Loucy (cell line): ENCODE measurements at regions not wholly inside any gene's neighbourhood (a gene's known extent, or its start where the extent isn't known, plus 50 kb on each side); places are given as distances from the start of the nearest gene placed in this dataset.

ENCODE experiments used
- H2AFZ ChIP-seq: fragments of 200-600 bp; sonication (generic); 2 replicates; pipeline ENCODE4 v1.6.0; 2016; ENCODE audit warnings: antibody characterized with exemption, mild to moderate bottlenecking, low read length, moderate library complexity
- H3F3A ChIP-seq: fragments of 200-600 bp; 2 replicates; pipeline ENCODE4 v1.6.0; 2016; ENCODE audit warnings: antibody characterized with exemption, low read depth, mild to moderate bottlenecking
- H3K27me3 ChIP-seq: fragments of 200-600 bp; sonication (generic); 2 replicates; pipeline ENCODE4 v1.6.1; 2014; ENCODE audit warnings: low read length, mild to moderate bottlenecking; ENCODE audit not compliant: insufficient read depth, poor library complexity, severe bottlenecking
- H3K36me3 ChIP-seq: fragments of 200-600 bp; sonication (generic); 2 replicates; pipeline ENCODE4 v1.6.1; 2016; ENCODE audit warnings: low read length; ENCODE audit not compliant: insufficient read depth
- H3K4me1 ChIP-seq: fragments of 200-600 bp; sonication (generic); 2 replicates; pipeline ENCODE4 v1.5.1; 2014; ENCODE audit warnings: low read length, mild to moderate bottlenecking; ENCODE audit not compliant: insufficient read depth, poor library complexity, severe bottlenecking
- H3K4me2 ChIP-seq: fragments of 200-600 bp; sonication (generic); 2 replicates; pipeline ENCODE4 v1.6.0; 2014; ENCODE audit warnings: antibody characterized with exemption, low read length, low read depth, mild to moderate bottlenecking; ENCODE audit not compliant: poor library complexity, severe bottlenecking
- H3K4me3 ChIP-seq: fragments of 200-600 bp; sonication (generic); 2 replicates; pipeline ENCODE4 v1.5.1; 2014; ENCODE audit warnings: low read length, mild to moderate bottlenecking, mixed read lengths; ENCODE audit not compliant: poor library complexity, severe bottlenecking
- H3K79me2 ChIP-seq: fragments of 200-600 bp; sonication (generic); 2 replicates; pipeline ENCODE4 v1.6.1; 2014; ENCODE audit warnings: low read length; ENCODE audit not compliant: insufficient read depth
- H3K9ac ChIP-seq: fragments of 200-600 bp; sonication (generic); 2 replicates; pipeline ENCODE4 v1.6.0; 2014; ENCODE audit warnings: mild to moderate bottlenecking, low read depth, low read length, moderate library complexity; ENCODE audit not compliant: poor library complexity, severe bottlenecking
- H3K9me2 ChIP-seq: fragments of 200-600 bp; sonication (generic); replicated peaks from 2 replicates; pipeline ENCODE4 v1.6.1; 2016; ENCODE audit warnings: low read depth, low read length, mixed read lengths
- H3K9me3 ChIP-seq: fragments of 200-600 bp; sonication (generic); 2 replicates; pipeline ENCODE4 v1.6.1; 2014; ENCODE audit warnings: mild to moderate bottlenecking, antibody characterized with exemption, low read length, low read depth; ENCODE audit not compliant: insufficient read depth
- H4K20me1 ChIP-seq: fragments of 200-600 bp; sonication (generic); 2 replicates; pipeline ENCODE4 v1.6.0; 2014; ENCODE audit warnings: antibody characterized with exemption, low read length, mild to moderate bottlenecking; ENCODE audit not compliant: insufficient read depth, poor library complexity, severe bottlenecking
- CTCF ChIP-seq: fragments of 200-600 bp; sonication (generic); conservative IDR thresholded peaks from 2 replicates; pipeline ENCODE4 v1.5.1; 2014; ENCODE audit warnings: mild to moderate bottlenecking, antibody characterized with exemption, low read length
- EZH2phosphoT487 ChIP-seq: fragments of 200-600 bp; IDR thresholded peaks from 2 replicates; pipeline ENCODE4 v1.6.1; 2018; ENCODE audit warnings: antibody characterized with exemption, mild to moderate bottlenecking, moderate library complexity, borderline replicate concordance

- Histone ChIP-seq H3K4me2 (no peak overlapping the region), H3K36me3 (no peaks in the 10 kb centered on the region)
These were observed 118.1 kb upstream of the SMIM23 start for GRCh38 chr5:171667341-171668096.

GRCh38 chr5:171668097-171668412 lies 117.6 kb upstream of the SMIM23 start:
- H3K4me1 ChIP-seq = no peaks in the 10 kb centered on the region

More at GRCh38 chr5:171667341-171668096, 118.1 kb upstream of the SMIM23 start:
- Histone ChIP-seq H3K9me2 (no peaks in the 10 kb centered on the region), H3K27me3 (no peaks in the 10 kb centered on the region), H3K79me2 (no peaks in the 10 kb centered on the region), H3K4me3 (no peak overlapping the region), H3K9me3 (no peaks in the 10 kb centered on the region), H4K20me1 (no peaks in the 10 kb centered on the region), H3K4me1 (no peaks in the 10 kb centered on the region), H3F3A (no peaks in the 10 kb centered on the region), H2AFZ (no peak overlapping the region), H3K9ac (no peak overlapping the region)
- TF ChIP-seq CTCF (no peak), EZH2phosphoT487 (no peak)

GRCh38 chr5:171669571-171669970 lies 116.0 kb upstream of the SMIM23 start:
- Histone ChIP-seq H4K20me1 (no peaks in the 10 kb centered on the region), H3K4me2 (no peak overlapping the region), H3K9me2 (no peaks in the 10 kb centered on the region), H3K79me2 (no peaks in the 10 kb centered on the region), H3K9me3 (no peaks in the 10 kb centered on the region), H3K4me1 (no peaks in the 10 kb centered on the region), H3K9ac (no peak overlapping the region), H3F3A (no peaks in the 10 kb centered on the region), H3K27me3 (no peaks in the 10 kb centered on the region), H3K4me3 (no peak overlapping the region), H2AFZ (no peak overlapping the region), H3K36me3 (no peaks in the 10 kb centered on the region)
- TF ChIP-seq CTCF (no peak), EZH2phosphoT487 (no peak)

More at GRCh38 chr5:171668097-171668412, 117.6 kb upstream of the SMIM23 start:
- Histone ChIP-seq H3K4me2 (no peak overlapping the region), H3K9me2 (no peaks in the 10 kb centered on the region), H3K36me3 (no peaks in the 10 kb centered on the region), H3K4me3 (no peak overlapping the region), H3K9me3 (no peaks in the 10 kb centered on the region), H3F3A (no peaks in the 10 kb centered on the region), H3K79me2 (no peaks in the 10 kb centered on the region), H2AFZ (no peak overlapping the region), H3K27me3 (no peaks in the 10 kb centered on the region), H3K9ac (no peak overlapping the region), H4K20me1 (no peaks in the 10 kb centered on the region)
- no peak for TF ChIP-seq CTCF
- no peak for TF ChIP-seq EZH2phosphoT487
